ENCODE measurements at regions not wholly inside any gene's neighbourhood (a gene's known extent, or its start where the extent isn't known, plus 50 kb on each side); places are given as distances from the start of the nearest gene placed in this dataset.

- no peak for DNase-seq (ENCODE audit: low read depth)
- no peak overlapping the region for H3K4me3 ChIP-seq (ENCODE audit: low read depth, low read length)
- no peak for TF ChIP-seq CTCF (IDR thresholded peaks at IDR 0.05; ENCODE audit: insufficient read depth, low read depth, low read length, missing control alignments)
These were observed 62.9 kb upstream of the SPRED1 start for GRCh38 chr15:38189671-38190295.

- no peak for TF ChIP-seq CTCF (IDR thresholded peaks at IDR 0.05; ENCODE audit: insufficient read depth, low read depth, low read length, missing control alignments)
- DNase-seq (ENCODE audit: low read depth), result no peak
- no peak overlapping the region for H3K4me3 ChIP-seq (ENCODE audit: low read depth, low read length)
These were observed 62.1 kb upstream of the SPRED1 start for GRCh38 chr15:38190501-38190900.

GRCh38 chr15:38192496-38192895 lies 60.1 kb upstream of the SPRED1 start:
- no peak overlapping the region for H3K4me3 ChIP-seq (ENCODE audit: low read depth, low read length)
- TF ChIP-seq CTCF (IDR thresholded peaks at IDR 0.05; ENCODE audit: insufficient read depth, low read depth, low read length, missing control alignments), result no peak
- DNase-seq (ENCODE audit: low read depth), result no peak

GRCh38 chr15:38193496-38193895 lies 59.1 kb upstream of the SPRED1 start:
- no peak for TF ChIP-seq CTCF (IDR thresholded peaks at IDR 0.05; ENCODE audit: insufficient read depth, low read depth, low read length, missing control alignments)
- no peak overlapping the region for H3K4me3 ChIP-seq (ENCODE audit: low read depth, low read length)
- DNase-seq (ENCODE audit: low read depth), result no peak

- DNase-seq (ENCODE audit: low read depth), result no peak
- H3K4me3 ChIP-seq (ENCODE audit: low read depth, low read length), result no peak overlapping the region
- no peak for TF ChIP-seq CTCF (IDR thresholded peaks at IDR 0.05; ENCODE audit: insufficient read depth, low read depth, low read length, missing control alignments)
These were observed 57.3 kb upstream of the SPRED1 start for GRCh38 chr15:38195191-38195901.

GRCh38 chr15:38196076-38196475 lies 56.6 kb upstream of the SPRED1 start:
- no peak for DNase-seq (ENCODE audit: low read depth)
- H3K4me3 ChIP-seq (ENCODE audit: low read depth, low read length), result no peak overlapping the region

More at GRCh38 chr15:38196076-38196475, 56.6 kb upstream of the SPRED1 start:
- no peak for TF ChIP-seq CTCF (IDR thresholded peaks at IDR 0.05; ENCODE audit: insufficient read depth, low read depth, low read length, missing control alignments)

Measured in GM12865 (cell line).